22Rv1 (cell line): ENCODE measurements at regions not wholly inside any gene's neighbourhood (a gene's known extent, or its start where the extent isn't known, plus 50 kb on each side); places are given as distances from the start of the nearest gene placed in this dataset.

Experiments
- H3K27ac ChIP-seq: fragments of 450-650 bp; 2 replicates; pipeline ENCODE4 v1.5.1; 2017
- ZFX ChIP-seq: fragments of 450-650 bp; IDR thresholded peaks from 2 replicates; pipeline ENCODE4 v1.6.1; 2017; ENCODE audit warnings: antibody characterized with exemption, borderline replicate concordance
- TF ChIP-seq, protein P1 (sequence below): fragments of 450-650 bp; IDR thresholded peaks from 2 replicates; pipeline ENCODE4 v1.5.1; 2017; ENCODE audit warnings: mild to moderate bottlenecking

DNA sequence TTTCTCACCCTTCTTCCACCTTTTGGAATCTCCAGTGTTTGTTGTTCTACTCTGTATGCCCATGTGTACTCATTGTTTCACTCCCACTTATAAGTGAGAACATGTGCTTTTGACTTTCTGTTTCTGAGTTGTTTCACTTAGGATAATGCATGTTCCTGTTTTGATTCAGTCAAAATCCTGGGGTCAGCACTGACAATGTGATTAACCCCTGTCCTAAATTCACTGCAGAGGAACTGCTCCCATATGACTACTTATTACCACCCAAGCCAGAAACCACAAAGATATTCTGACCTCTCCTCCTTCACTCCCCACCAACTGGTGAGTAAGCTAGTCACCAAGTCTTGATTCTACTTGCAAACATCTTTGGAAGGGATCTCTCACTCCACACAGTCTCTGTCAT lies 251.4 kb upstream of the TCF4 start:
- H3K27ac ChIP-seq, result no peak overlapping the region
- TF ChIP-seq ZFX, result no peak
- TF ChIP-seq, protein P1, sequence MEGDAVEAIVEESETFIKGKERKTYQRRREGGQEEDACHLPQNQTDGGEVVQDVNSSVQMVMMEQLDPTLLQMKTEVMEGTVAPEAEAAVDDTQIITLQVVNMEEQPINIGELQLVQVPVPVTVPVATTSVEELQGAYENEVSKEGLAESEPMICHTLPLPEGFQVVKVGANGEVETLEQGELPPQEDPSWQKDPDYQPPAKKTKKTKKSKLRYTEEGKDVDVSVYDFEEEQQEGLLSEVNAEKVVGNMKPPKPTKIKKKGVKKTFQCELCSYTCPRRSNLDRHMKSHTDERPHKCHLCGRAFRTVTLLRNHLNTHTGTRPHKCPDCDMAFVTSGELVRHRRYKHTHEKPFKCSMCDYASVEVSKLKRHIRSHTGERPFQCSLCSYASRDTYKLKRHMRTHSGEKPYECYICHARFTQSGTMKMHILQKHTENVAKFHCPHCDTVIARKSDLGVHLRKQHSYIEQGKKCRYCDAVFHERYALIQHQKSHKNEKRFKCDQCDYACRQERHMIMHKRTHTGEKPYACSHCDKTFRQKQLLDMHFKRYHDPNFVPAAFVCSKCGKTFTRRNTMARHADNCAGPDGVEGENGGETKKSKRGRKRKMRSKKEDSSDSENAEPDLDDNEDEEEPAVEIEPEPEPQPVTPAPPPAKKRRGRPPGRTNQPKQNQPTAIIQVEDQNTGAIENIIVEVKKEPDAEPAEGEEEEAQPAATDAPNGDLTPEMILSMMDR, result no peak

DNA sequence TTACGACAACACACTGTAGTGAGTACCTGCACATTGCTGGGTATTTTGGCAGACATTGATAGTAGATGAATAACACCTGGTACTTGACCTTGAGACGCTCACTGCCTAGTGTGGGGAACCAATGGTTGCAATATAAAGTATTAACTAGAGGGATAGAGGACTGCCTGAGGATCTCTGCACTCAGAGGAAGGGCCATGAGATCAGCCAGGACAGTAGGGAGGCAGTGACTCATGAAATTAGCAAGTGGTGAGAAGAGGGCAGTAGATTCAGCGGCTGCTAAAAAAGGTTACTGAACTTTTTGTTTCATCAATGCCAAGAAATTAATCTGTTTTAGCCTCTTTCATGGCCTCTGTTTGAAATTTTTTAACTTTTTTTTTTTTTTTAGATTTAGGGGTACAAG lies 250.8 kb upstream of the TCF4 start:
- TF ChIP-seq ZFX, result no peak
- TF ChIP-seq, protein P1, result no peak
- no peak overlapping the region for H3K27ac ChIP-seq

DNA sequence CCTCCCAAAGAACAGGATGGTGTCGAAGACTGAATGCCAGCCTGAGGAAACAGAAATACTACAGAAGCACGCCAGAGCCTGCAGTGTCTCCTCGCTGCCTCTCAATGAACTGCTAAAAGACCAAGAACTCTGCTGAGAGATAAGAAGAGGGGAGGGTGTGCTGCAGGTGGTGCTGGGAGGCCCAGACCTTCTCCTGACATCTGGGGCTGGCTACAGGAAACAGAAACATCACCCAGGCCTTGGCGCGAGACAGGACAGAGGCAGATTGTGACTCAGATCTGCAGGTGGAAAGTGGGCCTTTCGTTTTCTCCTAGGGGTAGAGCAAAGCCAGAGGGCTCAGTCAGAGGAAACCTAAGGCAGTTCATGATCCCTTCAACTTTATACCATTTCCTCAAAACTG lies 250.3 kb upstream of the TCF4 start:
- TF ChIP-seq, protein P1, result no peak
- no peak for TF ChIP-seq ZFX
- H3K27ac ChIP-seq, result no peak overlapping the region

DNA sequence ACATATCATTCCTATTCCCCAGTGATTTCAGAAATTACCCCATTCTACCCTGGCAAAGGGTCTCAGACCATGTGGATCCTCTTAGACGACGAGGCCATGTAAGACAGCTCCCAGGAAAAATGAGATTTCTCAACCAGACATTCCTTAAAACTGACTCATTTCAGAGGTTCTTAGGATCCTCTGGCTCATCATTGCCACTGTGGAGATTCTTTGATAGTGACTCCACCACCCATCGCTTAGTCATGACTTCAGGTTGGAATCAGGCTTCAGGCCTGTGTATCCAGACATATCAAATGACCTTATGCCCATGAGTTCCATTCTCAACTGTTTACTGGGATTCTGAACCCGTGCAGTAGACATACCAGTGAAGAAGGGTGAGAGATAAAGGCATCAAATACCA lies 245.6 kb upstream of the TCF4 start:
- H3K27ac ChIP-seq, result no peak overlapping the region
- no peak for TF ChIP-seq ZFX
- TF ChIP-seq, protein P1, result no peak

DNA sequence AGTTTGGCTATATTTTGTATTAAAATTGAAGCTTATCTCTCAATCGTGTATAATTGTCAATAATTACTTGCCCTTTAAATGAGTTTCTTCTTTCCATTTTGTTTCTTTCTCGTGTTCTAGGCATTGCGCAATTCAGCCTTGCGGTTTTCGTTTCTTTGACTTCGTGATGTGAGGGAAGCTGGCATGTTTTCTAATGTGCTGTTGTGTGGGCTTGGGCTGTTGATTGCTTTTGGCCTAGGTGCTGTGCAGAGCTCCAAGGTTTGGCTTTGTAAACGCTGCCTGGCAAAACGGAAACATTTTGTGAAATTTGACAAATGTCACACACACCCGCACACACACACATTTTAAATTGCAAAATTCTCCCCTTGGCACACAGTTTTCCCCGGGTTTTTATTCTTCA lies 242.6 kb upstream of the TCF4 start:
- no peak overlapping the region for H3K27ac ChIP-seq
- TF ChIP-seq ZFX, result no peak
- TF ChIP-seq, protein P1, result no peak

DNA sequence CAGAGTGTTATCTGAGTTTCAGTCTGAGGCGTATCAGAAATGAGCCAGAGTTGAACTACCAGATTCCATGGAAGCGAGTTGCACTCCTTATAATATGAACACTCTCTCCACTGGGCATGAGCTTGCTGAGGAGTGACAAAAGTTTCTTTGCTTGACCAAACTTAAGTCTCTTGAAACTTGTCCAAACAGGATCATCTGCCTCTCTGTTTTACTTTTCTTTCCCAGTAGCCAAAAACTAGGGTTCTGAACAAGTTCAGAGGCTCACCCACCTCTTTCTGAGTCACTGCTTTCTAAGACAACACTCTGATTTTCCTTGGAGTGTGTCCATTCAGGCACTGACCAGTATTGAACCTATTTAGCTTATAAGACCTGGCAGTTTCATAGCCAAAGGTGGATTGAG lies 233.2 kb upstream of the TCF4 start:
- TF ChIP-seq ZFX, result no peak
- TF ChIP-seq, protein P1, result no peak
- H3K27ac ChIP-seq, result no peak overlapping the region

DNA sequence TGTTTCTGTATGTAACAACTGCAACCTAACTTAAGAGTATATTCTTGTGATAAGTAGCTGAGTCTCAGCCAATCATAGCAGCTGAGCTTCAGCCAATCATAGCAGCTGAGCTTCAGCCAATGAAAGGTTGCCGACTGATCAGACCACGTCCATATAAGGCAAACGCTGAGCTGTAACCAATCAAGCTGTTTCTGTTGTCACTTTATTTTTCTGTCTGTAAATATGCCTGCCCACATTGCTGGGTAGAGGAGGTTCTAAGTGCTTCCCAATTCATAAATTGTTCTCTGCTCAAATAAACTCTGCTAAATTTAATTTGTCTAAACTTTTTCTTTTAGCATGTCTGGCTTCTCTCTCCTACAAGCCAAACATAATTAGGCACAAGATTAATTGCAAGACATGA lies 231.5 kb upstream of the TCF4 start:
- no peak overlapping the region for H3K27ac ChIP-seq
- no peak for TF ChIP-seq ZFX
- TF ChIP-seq, protein P1, result no peak
